Breast epithelium (tissue), 4 donors: ENCODE measurements at regions not wholly inside any gene's neighbourhood (a gene's known extent, or its start where the extent isn't known, plus 50 kb on each side); places are given as distances from the start of the nearest gene placed in this dataset.
"Not testable (repeated sequence)": the region's sequence is repeated elsewhere in the genome, so short reads cannot be mapped to it uniquely, and the experiment has no call there.

Source experiments
- DNase-seq, 2 donors: peaks; one replicate each; pipeline ENCODE4 v3.0.0-alpha.2; 2019; ENCODE audit warnings: low spot score in 2 of 2
- H3K27ac ChIP-seq, 2 donors: fragments of 200-600 bp; sonication (generic) in 1 of 2; one replicate each; pipeline ENCODE4 v1.5.1; 2016 to 2019; ENCODE audit warnings: mild to moderate bottlenecking in 1 of 2
- H3K27me3 ChIP-seq, 2 donors: fragments of 200-600 bp; sonication (generic) in 1 of 2; one replicate each; pipeline versions ENCODE4 v1.5.1 to v1.6.0; 2017 to 2019; ENCODE audit warnings: control low read depth in 1 of 2, mild to moderate bottlenecking in 1 of 2
- H3K36me3 ChIP-seq: fragments of 200-600 bp; one replicate; pipeline ENCODE4 v1.5.1; 2019
- H3K4me1 ChIP-seq, 2 donors: fragments of 200-600 bp; sonication (generic); one replicate each; pipeline ENCODE4 v1.5.1; 2016 to 2019; ENCODE audit warnings: control low read depth in 1 of 2
- H3K4me3 ChIP-seq, 3 donors: fragments of 200-600 bp; sonication (generic); 1 replicate in 2 of 3; 2 replicates in 1 of 3; pipeline ENCODE4 v1.5.1; 2016 to 2019; ENCODE audit warnings: mild to moderate bottlenecking in 3 of 3, moderate library complexity in 2 of 3
- H3K9me3 ChIP-seq, 2 donors: fragments of 200-600 bp; sonication (generic) in 1 of 2; one replicate each; pipeline ENCODE4 v1.5.1; 2016 to 2019; ENCODE audit warnings: control low read depth in 1 of 2
- CTCF ChIP-seq, 3 donors: fragments of 450-650 bp; IDR thresholded peaks; one replicate each; pipeline ENCODE4 v1.5.1; 2016 to 2017; ENCODE audit warnings: antibody characterized with exemption in 3 of 3, mild to moderate bottlenecking in 3 of 3, moderate library complexity in 3 of 3
- POLR2A ChIP-seq: fragments of 450-650 bp; IDR thresholded peaks from one replicate; pipeline ENCODE4 v1.6.1; 2016; ENCODE audit warnings: antibody characterized with exemption, mild to moderate bottlenecking, moderate library complexity
- POLR2AphosphoS5 ChIP-seq, 3 donors: sonication (generic); formaldehyde crosslinking; IDR thresholded peaks; one replicate each; pipeline ENCODE4 v1.6.1; 2017; ENCODE audit warnings: antibody characterized with exemption in 3 of 3
- intact Hi-C: fragments of 100-400 bp; cut with DNase I; formaldehyde crosslinking; loops from one replicate; pipeline ENCODE4 v1.15.1; 2023; ENCODE audit warnings: low total_unique reads

- DNase-seq: no peak
- peak overlapping the region; percentile 89 to 90 for H3K27ac ChIP-seq
- intact Hi-C loops: no loop called here
- no peak overlapping the region for H3K4me3 ChIP-seq
- peaks cover 6 to 20% of the 10 kb centered on the region in 2 donors for H3K4me1 ChIP-seq
- no peaks in the 10 kb centered on the region for H3K9me3 ChIP-seq
- TF ChIP-seq POLR2AphosphoS5 (IDR thresholded peaks at IDR 0.05) (no peak), POLR2A (no peak), CTCF (IDR thresholded peaks at IDR 0.05) (no peak)
- no peaks in the 10 kb centered on the region for H3K27me3 ChIP-seq
- no peaks in the 10 kb centered on the region for H3K36me3 ChIP-seq
Measured at GRCh38 chr2:234249034-234249735, 198.7 kb downstream of the SPP2 start.

GRCh38 chr2:234248213-234248710 lies 197.8 kb downstream of the SPP2 start:
- intact Hi-C loops, H3K4me3 ChIP-seq, H3K9me3 ChIP-seq, H3K27me3 ChIP-seq, H3K36me3 ChIP-seq, DNase-seq: not testable (repeated sequence)
- Histone ChIP-seq H3K4me1 (peaks cover 6 to 20% of the 10 kb centered on the region in 2 donors), H3K27ac (peak overlapping the region; percentile 89 to 90)

GRCh38 chr2:234247453-234248180 lies 197.1 kb downstream of the SPP2 start:
- no peaks in the 10 kb centered on the region for H3K36me3 ChIP-seq
- H3K27me3 ChIP-seq: no peaks in the 10 kb centered on the region
- H3K4me1 ChIP-seq: peaks cover 6 to 20% of the 10 kb centered on the region in 2 donors
- no peak for DNase-seq
- intact Hi-C loops: no loop called here
- peak overlapping the region; percentile 89 to 90 for H3K27ac ChIP-seq
- TF ChIP-seq POLR2A (no peak), POLR2AphosphoS5 (IDR thresholded peaks at IDR 0.05) (no peak), CTCF (IDR thresholded peaks at IDR 0.05) (no peak)
- no peak overlapping the region for H3K4me3 ChIP-seq
- no peaks in the 10 kb centered on the region for H3K9me3 ChIP-seq

GRCh38 chr2:234245945-234246344 lies 195.4 kb downstream of the SPP2 start:
- Histone ChIP-seq H3K36me3 (no peaks in the 10 kb centered on the region), H3K4me1 (peaks cover 0 to 8% of the 10 kb centered on the region in 2 donors), H3K27ac (no peak overlapping the region), H3K9me3 (no peaks in the 10 kb centered on the region), H3K27me3 (no peaks in the 10 kb centered on the region), H3K4me3 (no peak overlapping the region)
- no peak for DNase-seq
- TF ChIP-seq POLR2A: no peak
- no peak for TF ChIP-seq CTCF (IDR thresholded peaks at IDR 0.05)
- no peak for TF ChIP-seq POLR2AphosphoS5 (IDR thresholded peaks at IDR 0.05)
- intact Hi-C loops: no loop called here

GRCh38 chr2:234243871-234244565 lies 193.5 kb downstream of the SPP2 start:
- no peaks in the 10 kb centered on the region for H3K9me3 ChIP-seq
- H3K4me3 ChIP-seq: no peak overlapping the region
- no peaks in the 10 kb centered on the region for H3K4me1 ChIP-seq
- no peak for DNase-seq
- no peak overlapping the region for H3K27ac ChIP-seq
- H3K27me3 ChIP-seq: no peaks in the 10 kb centered on the region
- no peak for TF ChIP-seq POLR2AphosphoS5 (IDR thresholded peaks at IDR 0.05)
- no peaks in the 10 kb centered on the region for H3K36me3 ChIP-seq
- intact Hi-C loops: no loop called here

- no peaks in the 10 kb centered on the region for H3K9me3 ChIP-seq
- H3K27me3 ChIP-seq: no peaks in the 10 kb centered on the region
- no peak overlapping the region for H3K27ac ChIP-seq
- H3K4me3 ChIP-seq: no peak overlapping the region
- no peak for DNase-seq
- no peaks in the 10 kb centered on the region for H3K36me3 ChIP-seq
- intact Hi-C loops: no loop called here
- no peak for TF ChIP-seq POLR2A
- TF ChIP-seq POLR2AphosphoS5 (IDR thresholded peaks at IDR 0.05): no peak
- TF ChIP-seq CTCF (IDR thresholded peaks at IDR 0.05): no peak
- H3K4me1 ChIP-seq: no peaks in the 10 kb centered on the region
Measured at GRCh38 chr2:234242459-234242836, 191.9 kb downstream of the SPP2 start.
